Spleen (tissue), 7 donors: ENCODE measurements at regions not wholly inside any gene's neighbourhood (a gene's known extent, or its start where the extent isn't known, plus 50 kb on each side); places are given as distances from the start of the nearest gene placed in this dataset.

ENCODE experiments used
- CTCF ChIP-seq, 11 experiments: fragments of 200-600 bp in 7 of 11; fragments of 450-650 bp in 4 of 11; sonication (generic) in 4 of 11; IDR thresholded peaks in 8 of 11; conservative IDR thresholded peaks in 3 of 11; 1 replicate in 7 of 11; 2 replicates in 4 of 11; pipeline versions ENCODE4 v1.4.0 to v1.8.0; 2016 to 2021; ENCODE audit warnings: antibody characterized with exemption in 11 of 11, inconsistent platforms in 4 of 11, mild to moderate bottlenecking in 1 of 11
- POLR2A ChIP-seq, 3 donors: fragments of 450-650 bp; IDR thresholded peaks; one replicate each; pipeline ENCODE4 v1.5.1; 2017; ENCODE audit warnings: antibody characterized with exemption in 3 of 3, mild to moderate bottlenecking in 1 of 3
- donor health status: DM: no; HTN: no; CAD: no; lungs with moderate emphysema.
- donor health status: DM: no; HTN: no; CAD: no.
- donor health status: DM: no; HTN: no; CAD: no.

GRCh38 chr16:81164481-81164880 is 68.3 kb upstream of the GCSH start:
- TF ChIP-seq CTCF (IDR thresholded peaks at IDR 0.05 in 8 of 11, conservative IDR thresholded peaks at IDR 0.05 in 3 of 11): no peak
- TF ChIP-seq POLR2A (IDR thresholded peaks at IDR 0.05): no peak
